Neural cell (in vitro differentiated cells): ENCODE measurements at regions not wholly inside any gene's neighbourhood (a gene's known extent, or its start where the extent isn't known, plus 50 kb on each side); places are given as distances from the start of the nearest gene placed in this dataset.
A peak's percentile ranks its signal among the peaks of the same experiment; 100 is the strongest.

Experiments used
- H2AFZ ChIP-seq: fragments of 200-600, 300-800 bp; sonication (generic), shearing (Covaris generic); 2 replicates; pipeline ENCODE4 v1.6.0; 2014; ENCODE audit warnings: low read depth, mild to moderate bottlenecking, antibody characterized with exemption, low read length, moderate library complexity
- H3F3A ChIP-seq: fragments of 200-600 bp; shearing (Covaris generic); 2 replicates; pipeline ENCODE4 v1.6.1; 2016; ENCODE audit warnings: mild to moderate bottlenecking, moderate library complexity, mixed read lengths, antibody characterized with exemption, low read length; ENCODE audit not compliant: insufficient read depth, poor library complexity, severe bottlenecking
- H3K27ac ChIP-seq: fragments of 200-600, 300-800 bp; sonication (generic), shearing (Covaris generic); 2 replicates; pipeline ENCODE4 v1.5.1; 2014; ENCODE audit warnings: mild to moderate bottlenecking, low read length, moderate library complexity
- H3K27me3 ChIP-seq: fragments of 300-800, 200-600 bp; sonication (generic), shearing (Covaris generic); 2 replicates; pipeline ENCODE4 v1.6.0; 2014; ENCODE audit warnings: mild to moderate bottlenecking, low read depth, low read length, moderate library complexity; ENCODE audit not compliant: insufficient read depth
- H3K36me3 ChIP-seq: fragments of 300-800, 200-600 bp; sonication (generic), shearing (Covaris generic); 2 replicates; pipeline ENCODE4 v1.5.1; 2014; ENCODE audit warnings: mild to moderate bottlenecking, antibody characterized with exemption, low read length, moderate library complexity; ENCODE audit not compliant: insufficient read depth
- H3K4me2 ChIP-seq: fragments of 300-800, 200-600 bp; sonication (generic), shearing (Covaris generic); 2 replicates; pipeline ENCODE4 v1.6.0; 2014; ENCODE audit warnings: mild to moderate bottlenecking, low read length
- H3K4me3 ChIP-seq: fragments of 300-800, 200-600 bp; sonication (generic), shearing (Covaris generic); 2 replicates; pipeline ENCODE4 v1.5.1; 2014; ENCODE audit warnings: mild to moderate bottlenecking, low read length, moderate library complexity
- H3K79me2 ChIP-seq: fragments of 200-600 bp; shearing (Covaris generic); replicated peaks from 2 replicates; pipeline ENCODE4 v1.6.0; 2014; ENCODE audit warnings: mild to moderate bottlenecking, low read length, moderate library complexity; ENCODE audit not compliant: insufficient read depth
- H3K9ac ChIP-seq: fragments of 300-800, 200-600 bp; sonication (generic), shearing (Covaris generic); 2 replicates; pipeline ENCODE4 v1.6.1; 2016; ENCODE audit warnings: mild to moderate bottlenecking, low read length, mixed read lengths
- H3K9me2 ChIP-seq: fragments of 200-600 bp; shearing (Covaris generic); 2 replicates; pipeline ENCODE4 v1.6.1; 2016; ENCODE audit warnings: mild to moderate bottlenecking, low read length, mixed read lengths; ENCODE audit not compliant: insufficient read depth
- H3K9me3 ChIP-seq: fragments of 200-600, 300-800 bp; sonication (generic), shearing (Covaris generic); 2 replicates; pipeline ENCODE4 v1.6.1; 2016; ENCODE audit warnings: mild to moderate bottlenecking, mixed run types, low read length, moderate library complexity, mixed read lengths
- H4K20me1 ChIP-seq: fragments of 200-600 bp; shearing (Covaris generic); 2 replicates; pipeline ENCODE4 v1.6.1; 2016; ENCODE audit warnings: mild to moderate bottlenecking, mixed run types; ENCODE audit not compliant: insufficient read depth
- EP300 ChIP-seq: fragments of 450-650 bp; conservative IDR thresholded peaks from 2 replicates; pipeline ENCODE4 v1.6.1; 2014; ENCODE audit warnings: antibody characterized with exemption, mild to moderate bottlenecking, moderate library complexity; ENCODE audit not compliant: poor library complexity, severe bottlenecking
- EZH2 ChIP-seq: fragments of 200-600, 300-800 bp; shearing (Covaris generic), sonication (generic); IDR thresholded peaks from 2 replicates; pipeline ENCODE4 v1.6.1; 2014; ENCODE audit warnings: antibody characterized with exemption, low read length, borderline replicate concordance, mild to moderate bottlenecking; ENCODE audit not compliant: insufficient read depth, poor library complexity, severe bottlenecking
- MXI1 ChIP-seq: fragments of 450-650 bp; conservative IDR thresholded peaks from 2 replicates; pipeline ENCODE4 v1.6.1; 2014; ENCODE audit warnings: antibody characterized with exemption, mild to moderate bottlenecking; ENCODE audit not compliant: poor library complexity, severe bottlenecking
- POLR2AphosphoS5 ChIP-seq: IDR thresholded peaks from 2 replicates; pipeline ENCODE4 v1.6.1; 2012
- RAD21 ChIP-seq: fragments of 450-650 bp; conservative IDR thresholded peaks from 2 replicates; pipeline ENCODE4 v1.6.1; 2014; ENCODE audit warnings: antibody characterized with exemption, mild to moderate bottlenecking, moderate library complexity
- SMC3 ChIP-seq: fragments of 450-650 bp; conservative IDR thresholded peaks from 2 replicates; pipeline ENCODE4 v1.6.1; 2014; ENCODE audit warnings: antibody characterized with exemption, mild to moderate bottlenecking, moderate library complexity; ENCODE audit not compliant: poor library complexity
- TAF1 ChIP-seq: IDR thresholded peaks from 2 replicates; pipeline ENCODE4 v1.6.1; 2012; ENCODE audit warnings: low read depth
- TF ChIP-seq, protein P1 (sequence below): fragments of 450-650 bp; IDR thresholded peaks from 2 replicates; pipeline ENCODE4 v1.5.1; 2014; ENCODE audit warnings: antibody characterized with exemption, mild to moderate bottlenecking, moderate library complexity; ENCODE audit not compliant: poor library complexity, severe bottlenecking
- TF ChIP-seq, protein P2 (sequence below): IDR thresholded peaks from 2 replicates; pipeline ENCODE4 v1.6.1; 2012; ENCODE audit warnings: borderline replicate concordance

DNA sequence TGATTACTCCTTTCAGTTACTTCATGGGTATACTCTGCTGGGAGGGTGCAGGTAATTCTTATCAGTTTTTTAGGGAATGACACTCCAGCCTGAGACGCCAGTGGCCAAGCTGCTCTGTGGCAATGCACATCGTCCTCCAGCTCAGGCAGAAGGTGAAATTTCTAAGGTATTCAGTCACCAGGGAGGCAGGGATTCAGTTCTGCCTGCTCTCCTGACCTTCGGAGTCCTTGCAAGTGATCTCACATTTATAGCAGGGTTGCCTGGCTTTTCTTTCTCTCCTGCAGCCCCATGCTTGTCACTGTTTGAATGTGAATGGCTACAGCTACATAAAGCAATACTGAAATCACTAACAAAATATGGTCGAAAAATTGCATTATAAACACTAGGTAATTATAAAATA is 1447.5 kb downstream of the EFNB2 start:
- H3K4me3 ChIP-seq, result no peak overlapping the region
- H3K79me2 ChIP-seq, result no peaks in the 10 kb centered on the region
- no peak overlapping the region for H3K27ac ChIP-seq
- no peaks in the 10 kb centered on the region for H3K9me2 ChIP-seq
- no peak for TF ChIP-seq MXI1
- TF ChIP-seq, protein P1, sequence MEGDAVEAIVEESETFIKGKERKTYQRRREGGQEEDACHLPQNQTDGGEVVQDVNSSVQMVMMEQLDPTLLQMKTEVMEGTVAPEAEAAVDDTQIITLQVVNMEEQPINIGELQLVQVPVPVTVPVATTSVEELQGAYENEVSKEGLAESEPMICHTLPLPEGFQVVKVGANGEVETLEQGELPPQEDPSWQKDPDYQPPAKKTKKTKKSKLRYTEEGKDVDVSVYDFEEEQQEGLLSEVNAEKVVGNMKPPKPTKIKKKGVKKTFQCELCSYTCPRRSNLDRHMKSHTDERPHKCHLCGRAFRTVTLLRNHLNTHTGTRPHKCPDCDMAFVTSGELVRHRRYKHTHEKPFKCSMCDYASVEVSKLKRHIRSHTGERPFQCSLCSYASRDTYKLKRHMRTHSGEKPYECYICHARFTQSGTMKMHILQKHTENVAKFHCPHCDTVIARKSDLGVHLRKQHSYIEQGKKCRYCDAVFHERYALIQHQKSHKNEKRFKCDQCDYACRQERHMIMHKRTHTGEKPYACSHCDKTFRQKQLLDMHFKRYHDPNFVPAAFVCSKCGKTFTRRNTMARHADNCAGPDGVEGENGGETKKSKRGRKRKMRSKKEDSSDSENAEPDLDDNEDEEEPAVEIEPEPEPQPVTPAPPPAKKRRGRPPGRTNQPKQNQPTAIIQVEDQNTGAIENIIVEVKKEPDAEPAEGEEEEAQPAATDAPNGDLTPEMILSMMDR, result no peak
- no peaks in the 10 kb centered on the region for H3F3A ChIP-seq
- peak overlapping the region; percentile 18 for H2AFZ ChIP-seq
- no peak overlapping the region for H3K4me2 ChIP-seq
- no peaks in the 10 kb centered on the region for H3K9me3 ChIP-seq
- no peaks in the 10 kb centered on the region for H3K36me3 ChIP-seq
- no peaks in the 10 kb centered on the region for H4K20me1 ChIP-seq
- H3K27me3 ChIP-seq, result no peaks in the 10 kb centered on the region
- no peak overlapping the region for H3K9ac ChIP-seq

DNA sequence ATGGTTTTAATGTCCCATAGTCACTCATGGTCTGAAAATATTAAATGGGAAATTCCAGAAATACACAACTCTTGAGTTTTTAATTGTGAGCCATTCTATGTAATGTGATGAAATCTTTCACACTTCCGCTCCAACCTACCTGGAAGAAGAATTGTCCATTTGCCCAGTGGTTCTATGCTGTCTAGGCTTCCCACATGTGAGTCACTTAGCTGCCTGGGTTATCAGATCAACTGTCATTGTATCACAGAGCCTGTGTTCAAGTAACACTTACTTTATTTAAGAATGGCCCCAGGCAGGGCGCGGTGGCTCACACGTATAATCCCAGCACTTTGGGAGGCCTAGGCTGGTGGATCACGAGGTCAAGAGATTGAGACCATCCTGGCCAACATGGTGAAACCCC is 1450.5 kb downstream of the EFNB2 start:
- no peaks in the 10 kb centered on the region for H4K20me1 ChIP-seq
- no peaks in the 10 kb centered on the region for H3F3A ChIP-seq
- H3K4me3 ChIP-seq, result no peak overlapping the region
- H3K9me2 ChIP-seq, result no peaks in the 10 kb centered on the region
- no peak overlapping the region for H3K4me2 ChIP-seq
- no peak overlapping the region for H2AFZ ChIP-seq
- no peak overlapping the region for H3K27ac ChIP-seq
- no peaks in the 10 kb centered on the region for H3K27me3 ChIP-seq
- no peak for TF ChIP-seq MXI1
- TF ChIP-seq EP300, result no peak
- no peak for TF ChIP-seq EZH2
- no peak for TF ChIP-seq POLR2AphosphoS5
- TF ChIP-seq, protein P2, sequence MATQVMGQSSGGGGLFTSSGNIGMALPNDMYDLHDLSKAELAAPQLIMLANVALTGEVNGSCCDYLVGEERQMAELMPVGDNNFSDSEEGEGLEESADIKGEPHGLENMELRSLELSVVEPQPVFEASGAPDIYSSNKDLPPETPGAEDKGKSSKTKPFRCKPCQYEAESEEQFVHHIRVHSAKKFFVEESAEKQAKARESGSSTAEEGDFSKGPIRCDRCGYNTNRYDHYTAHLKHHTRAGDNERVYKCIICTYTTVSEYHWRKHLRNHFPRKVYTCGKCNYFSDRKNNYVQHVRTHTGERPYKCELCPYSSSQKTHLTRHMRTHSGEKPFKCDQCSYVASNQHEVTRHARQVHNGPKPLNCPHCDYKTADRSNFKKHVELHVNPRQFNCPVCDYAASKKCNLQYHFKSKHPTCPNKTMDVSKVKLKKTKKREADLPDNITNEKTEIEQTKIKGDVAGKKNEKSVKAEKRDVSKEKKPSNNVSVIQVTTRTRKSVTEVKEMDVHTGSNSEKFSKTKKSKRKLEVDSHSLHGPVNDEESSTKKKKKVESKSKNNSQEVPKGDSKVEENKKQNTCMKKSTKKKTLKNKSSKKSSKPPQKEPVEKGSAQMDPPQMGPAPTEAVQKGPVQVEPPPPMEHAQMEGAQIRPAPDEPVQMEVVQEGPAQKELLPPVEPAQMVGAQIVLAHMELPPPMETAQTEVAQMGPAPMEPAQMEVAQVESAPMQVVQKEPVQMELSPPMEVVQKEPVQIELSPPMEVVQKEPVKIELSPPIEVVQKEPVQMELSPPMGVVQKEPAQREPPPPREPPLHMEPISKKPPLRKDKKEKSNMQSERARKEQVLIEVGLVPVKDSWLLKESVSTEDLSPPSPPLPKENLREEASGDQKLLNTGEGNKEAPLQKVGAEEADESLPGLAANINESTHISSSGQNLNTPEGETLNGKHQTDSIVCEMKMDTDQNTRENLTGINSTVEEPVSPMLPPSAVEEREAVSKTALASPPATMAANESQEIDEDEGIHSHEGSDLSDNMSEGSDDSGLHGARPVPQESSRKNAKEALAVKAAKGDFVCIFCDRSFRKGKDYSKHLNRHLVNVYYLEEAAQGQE, result no peak
- TF ChIP-seq SMC3, result no peak
- TF ChIP-seq, protein P1, result no peak
- TF ChIP-seq RAD21, result no peak
- TF ChIP-seq TAF1, result no peak
- no peaks in the 10 kb centered on the region for H3K9me3 ChIP-seq
- no peaks in the 10 kb centered on the region for H3K36me3 ChIP-seq
- no peak overlapping the region for H3K9ac ChIP-seq
- H3K79me2 ChIP-seq, result no peaks in the 10 kb centered on the region
